ENCODE measurements at regions not wholly inside any gene's neighbourhood (a gene's known extent, or its start where the extent isn't known, plus 50 kb on each side); places are given as distances from the start of the nearest gene placed in this dataset.

- TF ChIP-seq CTCF (IDR thresholded peaks at IDR 0.05; ENCODE audit: poor library complexity) (no peak), EZH2phosphoT487 (IDR thresholded peaks at IDR 0.05; ENCODE audit: low read depth, severe bottlenecking, unreplicated experiment) (no peak)
Measured at GRCh38 chr11:95456714-95457491, 225.9 kb upstream of the SESN3 start.
